Panc1 (cell line): ENCODE measurements at regions not wholly inside any gene's neighbourhood (a gene's known extent, or its start where the extent isn't known, plus 50 kb on each side); places are given as distances from the start of the nearest gene placed in this dataset.

Experiments used
- ATAC-seq: fragments of 200-7000 bp; cut with Tn5 transposase; 2 replicates; pipeline ENCODE4 v1.9.1; 2020; ENCODE audit warnings: mild to moderate bottlenecking, moderate library complexity
- BruUV-seq: library from RNA; stranded (reverse); fragments of 400-500 nt; replicated peaks from 2 replicates; lab custom pipeline; 2021; lab: Mats Ljungman, UMichigan
- CTCF ChIA-PET: fragments of 300-600 bp; sonication (Branson Sonifier 250); formaldehyde crosslinking; loops from one replicate; lab custom pipeline; 2022; ENCODE audit warnings: antibody characterized with exemption; lab: Charles Lee
- POLR2A ChIA-PET: fragments of 300-600 bp; sonication (Branson Sonifier 250); formaldehyde crosslinking; loops from one replicate; lab custom pipeline; 2022; ENCODE audit warnings: antibody characterized with exemption; lab: Charles Lee
- DNase-seq: peaks from one replicate; pipeline ENCODE4 v3.0.0-alpha.2; 2010; ENCODE audit warnings: low read depth, low spot score
- H3K27ac ChIP-seq: 2 replicates; pipeline ENCODE4 v1.5.1; 2011; ENCODE audit warnings: mild to moderate bottlenecking, low read length, inconsistent platforms
- H3K27me3 ChIP-seq: fragments of 200-500 bp; sonication (Bioruptor generic); 2 replicates; pipeline ENCODE4 v1.6.0; 2014; ENCODE audit warnings: low read length, inconsistent platforms; ENCODE audit not compliant: control insufficient read depth, insufficient read depth
- H3K36me3 ChIP-seq: fragments of 200-500 bp; sonication (Bioruptor generic); 2 replicates; pipeline ENCODE4 v1.5.1; 2014; ENCODE audit warnings: inconsistent platforms, mild to moderate bottlenecking, low read length, moderate library complexity; ENCODE audit not compliant: control insufficient read depth, insufficient read depth
- H3K4me1 ChIP-seq: 2 replicates; pipeline ENCODE4 v1.5.1; 2011; ENCODE audit warnings: inconsistent platforms, mild to moderate bottlenecking, low read length, moderate library complexity; ENCODE audit not compliant: control insufficient read depth, insufficient read depth
- H3K4me3 ChIP-seq, 2 experiments: 2 replicates each; pipeline ENCODE4 v1.5.1; 2011 to 2012; ENCODE audit warnings: low read depth in 2 of 2, low read length in 2 of 2, mild to moderate bottlenecking in 2 of 2, inconsistent platforms in 1 of 2, moderate library complexity in 1 of 2
- H3K9me3 ChIP-seq: fragments of 200-500 bp; sonication (Bioruptor generic); 2 replicates; pipeline ENCODE4 v1.5.1; 2014; ENCODE audit warnings: low read depth, mild to moderate bottlenecking, inconsistent platforms, low read length, moderate library complexity; ENCODE audit not compliant: control insufficient read depth, insufficient read depth
- CTCF ChIP-seq: fragments of 450-650 bp; IDR thresholded peaks from 2 replicates; pipeline ENCODE4 v1.5.1; 2017; ENCODE audit warnings: mild to moderate bottlenecking
- POLR2AphosphoS5 ChIP-seq: IDR thresholded peaks from 2 replicates; pipeline ENCODE4 v1.6.1; 2012; ENCODE audit warnings: mild to moderate bottlenecking, low read depth, low read length, moderate library complexity
- REST ChIP-seq, 2 experiments: IDR thresholded peaks; 2 replicates each; pipeline ENCODE4 v1.6.1; 2011 to 2012; ENCODE audit warnings: low read depth in 2 of 2, control low read depth in 1 of 2, low read length in 1 of 2, mild to moderate bottlenecking in 1 of 2, moderate library complexity in 1 of 2; ENCODE audit not compliant: insufficient read depth in 1 of 2
- SIN3A ChIP-seq: IDR thresholded peaks from 2 replicates; pipeline ENCODE4 v1.6.1; 2012; ENCODE audit warnings: low read depth, mild to moderate bottlenecking, low read length, moderate library complexity, borderline replicate concordance; ENCODE audit not compliant: insufficient read depth
- TCF7L2 ChIP-seq: IDR thresholded peaks from 2 replicates; pipeline ENCODE4 v1.6.1; 2011; ENCODE audit warnings: mild to moderate bottlenecking, low read depth, low read length, inconsistent platforms
- in situ Hi-C: cut with HindIII; loops from 2 replicates; pipeline ENCODE4 v1.10.0; 2016; ENCODE audit warnings: low sequenced_read_pairs, low pct_unique_long_range_greater_than_20kb
- intact Hi-C: fragments of 100-400 bp; cut with micrococcal nuclease; formaldehyde crosslinking; loops from one replicate; pipeline ENCODE4 v1.10.0; 2022; ENCODE audit not compliant: unreplicated experiment

- ATAC-seq (no peak), DNase-seq (no peak)
- CTCF ChIA-PET, result no interaction called here
- intact Hi-C loops (no loop called here), in situ Hi-C loops (no loop called here)
- Histone ChIP-seq H3K36me3 (no peaks in the 10 kb centered on the region), H3K4me1 (no peaks in the 10 kb centered on the region), H3K27me3 (no peaks in the 10 kb centered on the region), H3K4me3 (no peak overlapping the region), H3K9me3 (no peaks in the 10 kb centered on the region), H3K27ac (no peak overlapping the region)
- BruUV-seq, result no TSS peak
- TF ChIP-seq REST (IDR thresholded peaks at IDR 0.05; ENCODE audit: insufficient read depth in 1 of 2, low read depth in 2 of 2, low read length in 1 of 2) (no peak), CTCF (no peak), TCF7L2 (no peak), SIN3A (no peak), POLR2AphosphoS5 (no peak)
- POLR2A ChIA-PET, result no interaction called here
Observed at GRCh38 chr4:152245680-152246079, 290.2 kb downstream of the FBXW7 start.

- Histone ChIP-seq H3K27me3 (no peaks in the 10 kb centered on the region), H3K27ac (no peak overlapping the region), H3K4me3 (no peak overlapping the region), H3K36me3 (no peaks in the 10 kb centered on the region), H3K4me1 (no peaks in the 10 kb centered on the region), H3K9me3 (no peaks in the 10 kb centered on the region)
- in situ Hi-C loops (no loop called here), intact Hi-C loops (no loop called here)
- CTCF ChIA-PET, result no interaction called here
- DNase-seq (no peak), ATAC-seq (no peak)
- POLR2A ChIA-PET, result no interaction called here
- TF ChIP-seq CTCF, result no peak
- TF ChIP-seq SIN3A, result no peak
- no peak for TF ChIP-seq REST (IDR thresholded peaks at IDR 0.05; ENCODE audit: insufficient read depth in 1 of 2, low read depth in 2 of 2, low read length in 1 of 2)
- TF ChIP-seq POLR2AphosphoS5, result no peak
- TF ChIP-seq TCF7L2, result no peak
- no TSS peak for BruUV-seq
Observed at GRCh38 chr4:152244659-152245058, 291.2 kb downstream of the FBXW7 start.
